GM23338 (cell line): ENCODE measurements at regions not wholly inside any gene's neighbourhood (a gene's known extent, or its start where the extent isn't known, plus 50 kb on each side); places are given as distances from the start of the nearest gene placed in this dataset.

Experiments
- ATAC-seq: fragments of 200-7000 bp; cut with Tn5 transposase; 3 replicates; pipeline ENCODE4 v1.9.1; 2020
- DNase-seq: peaks from one replicate; pipeline ENCODE4 v3.0.0-alpha.2; 2015; ENCODE audit warnings: low spot score
- H2AFZ ChIP-seq: fragments of 200-600 bp; sonication (generic); 2 replicates; pipeline ENCODE4 v1.8.0; 2016; ENCODE audit warnings: antibody characterized with exemption, mild to moderate bottlenecking, moderate library complexity
- H3F3A ChIP-seq: fragments of 200-600 bp; sonication (generic); replicated peaks from 2 replicates; pipeline ENCODE4 v1.8.0; 2017; ENCODE audit warnings: antibody characterized with exemption, mixed run types, low read depth
- H3K27ac ChIP-seq: fragments of 200-600 bp; sonication (generic); 2 replicates; pipeline ENCODE4 v1.6.1; 2016; ENCODE audit warnings: low read depth
- H3K27me3 ChIP-seq: fragments of 200-600 bp; sonication (generic); 2 replicates; pipeline ENCODE4 v1.8.0; 2016; ENCODE audit warnings: mild to moderate bottlenecking, mixed run types, moderate library complexity; ENCODE audit not compliant: insufficient read depth
- H3K36me3 ChIP-seq: fragments of 200-600 bp; sonication (generic); 2 replicates; pipeline ENCODE4 v1.8.0; 2016; ENCODE audit warnings: mild to moderate bottlenecking; ENCODE audit not compliant: insufficient read depth
- H3K4me1 ChIP-seq: fragments of 200-600 bp; sonication (generic); 2 replicates; pipeline ENCODE4 v1.8.0; 2016; ENCODE audit warnings: mild to moderate bottlenecking, moderate library complexity; ENCODE audit not compliant: insufficient read depth
- H3K4me2 ChIP-seq: fragments of 200-600 bp; sonication (generic); 2 replicates; pipeline ENCODE4 v1.7.1; 2017; ENCODE audit warnings: mixed run types
- H3K4me3 ChIP-seq: fragments of 200-600 bp; sonication (generic); 2 replicates; pipeline ENCODE4 v1.6.1; 2016; ENCODE audit warnings: mixed run types
- H3K79me2 ChIP-seq: fragments of 200-600 bp; sonication (generic); replicated peaks from 2 replicates; pipeline ENCODE4 v1.8.0; 2017; ENCODE audit warnings: mild to moderate bottlenecking; ENCODE audit not compliant: insufficient read depth
- H3K9me2 ChIP-seq: fragments of 200-600 bp; sonication (generic); 2 replicates; pipeline ENCODE4 v1.8.0; 2017; ENCODE audit not compliant: insufficient read depth
- H4K20me1 ChIP-seq: fragments of 200-600 bp; sonication (generic); replicated peaks from 2 replicates; pipeline ENCODE4 v1.8.0; 2017; ENCODE audit warnings: mild to moderate bottlenecking; ENCODE audit not compliant: insufficient read depth
- H3K27ac Mint-ChIP-seq: 2 replicates; pipeline ENCODE4 v1.8.0; 2020; ENCODE audit warnings: inconsistent platforms, mild to moderate bottlenecking, moderate library complexity, mixed read lengths
- H3K27me3 Mint-ChIP-seq: 3 replicates; pipeline ENCODE4 v1.8.0; 2022; ENCODE audit warnings: low read depth, mild to moderate bottlenecking, moderate library complexity, mixed read lengths, inconsistent platforms; ENCODE audit not compliant: insufficient read depth, poor library complexity
- H3K36me3 Mint-ChIP-seq: 3 replicates; pipeline ENCODE4 v1.8.0; 2021; ENCODE audit warnings: low read depth, mild to moderate bottlenecking, inconsistent platforms, moderate library complexity, mixed read lengths
- H3K4me1 Mint-ChIP-seq: 3 replicates; pipeline ENCODE4 v1.8.0; 2020; ENCODE audit warnings: mild to moderate bottlenecking, inconsistent platforms, mixed read lengths
- H3K4me3 Mint-ChIP-seq: 3 replicates; pipeline ENCODE4 v1.8.0; 2021; ENCODE audit warnings: moderate library complexity, mild to moderate bottlenecking, inconsistent platforms, mixed read lengths
- H3K9me3 Mint-ChIP-seq: 3 replicates; pipeline ENCODE4 v1.8.0; 2020; ENCODE audit warnings: moderate library complexity, mild to moderate bottlenecking, inconsistent platforms, mixed read lengths
- JUNB ChIP-seq: IDR thresholded peaks from one replicate; pipeline ENCODE4 v1.6.1; 2016; ENCODE audit warnings: antibody characterized with exemption; ENCODE audit not compliant: unreplicated experiment
- REST ChIP-seq: IDR thresholded peaks from one replicate; pipeline ENCODE4 v1.6.1; 2018; ENCODE audit warnings: antibody characterized with exemption; ENCODE audit not compliant: unreplicated experiment
- TF ChIP-seq, protein P1 (sequence below): fragments of 250-450 bp; sonication (Bioruptor Pico); IDR thresholded peaks from 2 replicates; pipeline ENCODE4 v1.5.0; 2020; ENCODE audit warnings: mild to moderate bottlenecking, moderate library complexity
- TF ChIP-seq, protein P2 (sequence below), 2 experiments: fragments of 200-600 bp in 1 of 2; sonication (generic) in 1 of 2; conservative IDR thresholded peaks; 2 replicates each; pipeline versions ENCODE4 v1.5.1 to v1.6.1; 2016 to 2017; ENCODE audit warnings: antibody characterized with exemption in 2 of 2, low read depth in 2 of 2, mild to moderate bottlenecking in 2 of 2, moderate library complexity in 1 of 2

DNA sequence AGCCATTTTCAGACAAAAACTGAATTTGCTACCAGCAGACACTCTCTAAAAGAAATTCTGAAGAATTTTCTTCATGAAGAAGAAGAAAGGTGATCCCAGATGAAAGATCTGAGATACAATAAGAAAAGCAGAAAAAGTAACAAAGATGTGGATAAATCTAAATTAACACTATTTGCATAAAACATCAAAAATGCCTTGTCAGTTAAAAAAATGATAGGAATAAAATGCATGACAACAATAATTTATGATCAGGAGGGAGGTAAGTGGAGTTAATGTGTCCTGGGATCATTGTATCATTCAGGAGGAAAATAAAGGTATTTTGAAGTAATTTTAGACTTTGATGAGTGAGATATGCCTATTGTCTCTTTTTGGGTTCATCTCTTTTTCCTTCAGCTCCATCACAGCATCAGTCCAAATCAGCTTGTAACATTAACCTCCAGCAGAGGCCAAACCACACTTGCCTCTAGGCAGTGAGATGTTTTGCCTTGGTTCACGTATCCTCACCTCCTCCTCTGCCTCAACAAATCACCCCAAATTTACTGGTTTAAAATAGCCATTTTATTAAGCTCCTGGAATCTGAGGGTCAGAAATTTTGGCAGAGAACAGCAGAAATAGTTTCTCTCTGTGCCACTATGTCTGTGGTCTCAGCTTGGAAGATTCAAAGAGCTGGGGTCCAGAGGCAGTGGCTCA lies 76.9 kb upstream of the HIVEP3 start:
- ATAC-seq, result no peak

More for the DNA sequence above, 76.9 kb upstream of the HIVEP3 start:
- no peaks in the 10 kb centered on the region; the same call in 2 of the 3 replicates for H3K9me3 Mint-ChIP-seq
- DNase-seq, result no peak
- TF ChIP-seq, protein P1, sequence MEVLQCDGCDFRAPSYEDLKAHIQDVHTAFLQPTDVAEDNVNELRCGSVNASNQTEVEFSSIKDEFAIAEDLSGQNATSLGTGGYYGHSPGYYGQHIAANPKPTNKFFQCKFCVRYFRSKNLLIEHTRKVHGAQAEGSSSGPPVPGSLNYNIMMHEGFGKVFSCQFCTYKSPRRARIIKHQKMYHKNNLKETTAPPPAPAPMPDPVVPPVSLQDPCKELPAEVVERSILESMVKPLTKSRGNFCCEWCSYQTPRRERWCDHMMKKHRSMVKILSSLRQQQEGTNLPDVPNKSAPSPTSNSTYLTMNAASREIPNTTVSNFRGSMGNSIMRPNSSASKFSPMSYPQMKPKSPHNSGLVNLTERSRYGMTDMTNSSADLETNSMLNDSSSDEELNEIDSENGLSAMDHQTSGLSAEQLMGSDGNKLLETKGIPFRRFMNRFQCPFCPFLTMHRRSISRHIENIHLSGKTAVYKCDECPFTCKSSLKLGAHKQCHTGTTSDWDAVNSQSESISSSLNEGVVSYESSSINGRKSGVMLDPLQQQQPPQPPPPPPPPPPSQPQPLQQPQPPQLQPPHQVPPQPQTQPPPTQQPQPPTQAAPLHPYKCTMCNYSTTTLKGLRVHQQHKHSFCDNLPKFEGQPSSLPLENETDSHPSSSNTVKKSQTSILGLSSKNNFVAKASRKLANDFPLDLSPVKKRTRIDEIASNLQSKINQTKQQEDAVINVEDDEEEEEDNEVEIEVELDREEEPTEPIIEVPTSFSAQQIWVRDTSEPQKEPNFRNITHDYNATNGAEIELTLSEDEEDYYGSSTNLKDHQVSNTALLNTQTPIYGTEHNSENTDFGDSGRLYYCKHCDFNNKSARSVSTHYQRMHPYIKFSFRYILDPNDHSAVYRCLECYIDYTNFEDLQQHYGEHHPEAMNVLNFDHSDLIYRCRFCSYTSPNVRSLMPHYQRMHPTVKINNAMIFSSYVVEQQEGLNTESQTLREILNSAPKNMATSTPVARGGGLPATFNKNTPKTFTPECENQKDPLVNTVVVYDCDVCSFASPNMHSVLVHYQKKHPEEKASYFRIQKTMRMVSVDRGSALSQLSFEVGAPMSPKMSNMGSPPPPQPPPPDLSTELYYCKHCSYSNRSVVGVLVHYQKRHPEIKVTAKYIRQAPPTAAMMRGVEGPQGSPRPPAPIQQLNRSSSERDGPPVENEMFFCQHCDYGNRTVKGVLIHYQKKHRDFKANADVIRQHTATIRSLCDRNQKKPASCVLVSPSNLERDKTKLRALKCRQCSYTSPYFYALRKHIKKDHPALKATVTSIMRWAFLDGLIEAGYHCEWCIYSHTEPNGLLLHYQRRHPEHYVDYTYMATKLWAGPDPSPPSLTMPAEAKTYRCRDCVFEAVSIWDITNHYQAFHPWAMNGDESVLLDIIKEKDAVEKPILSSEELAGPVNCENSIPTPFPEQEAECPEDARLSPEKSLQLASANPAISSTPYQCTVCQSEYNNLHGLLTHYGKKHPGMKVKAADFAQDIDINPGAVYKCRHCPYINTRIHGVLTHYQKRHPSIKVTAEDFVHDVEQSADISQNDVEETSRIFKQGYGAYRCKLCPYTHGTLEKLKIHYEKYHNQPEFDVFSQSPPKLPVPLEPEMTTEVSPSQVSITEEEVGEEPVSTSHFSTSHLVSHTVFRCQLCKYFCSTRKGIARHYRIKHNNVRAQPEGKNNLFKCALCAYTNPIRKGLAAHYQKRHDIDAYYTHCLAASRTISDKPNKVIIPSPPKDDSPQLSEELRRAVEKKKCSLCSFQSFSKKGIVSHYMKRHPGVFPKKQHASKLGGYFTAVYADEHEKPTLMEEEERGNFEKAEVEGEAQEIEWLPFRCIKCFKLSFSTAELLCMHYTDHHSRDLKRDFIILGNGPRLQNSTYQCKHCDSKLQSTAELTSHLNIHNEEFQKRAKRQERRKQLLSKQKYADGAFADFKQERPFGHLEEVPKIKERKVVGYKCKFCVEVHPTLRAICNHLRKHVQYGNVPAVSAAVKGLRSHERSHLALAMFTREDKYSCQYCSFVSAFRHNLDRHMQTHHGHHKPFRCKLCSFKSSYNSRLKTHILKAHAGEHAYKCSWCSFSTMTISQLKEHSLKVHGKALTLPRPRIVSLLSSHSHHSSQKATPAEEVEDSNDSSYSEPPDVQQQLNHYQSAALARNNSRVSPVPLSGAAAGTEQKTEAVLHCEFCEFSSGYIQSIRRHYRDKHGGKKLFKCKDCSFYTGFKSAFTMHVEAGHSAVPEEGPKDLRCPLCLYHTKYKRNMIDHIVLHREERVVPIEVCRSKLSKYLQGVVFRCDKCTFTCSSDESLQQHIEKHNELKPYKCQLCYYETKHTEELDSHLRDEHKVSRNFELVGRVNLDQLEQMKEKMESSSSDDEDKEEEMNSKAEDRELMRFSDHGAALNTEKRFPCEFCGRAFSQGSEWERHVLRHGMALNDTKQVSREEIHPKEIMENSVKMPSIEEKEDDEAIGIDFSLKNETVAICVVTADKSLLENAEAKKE (CRISPR knock-in tag), result no peak
- TF ChIP-seq JUNB (no peak), REST (no peak)
- TF ChIP-seq, protein P2, sequence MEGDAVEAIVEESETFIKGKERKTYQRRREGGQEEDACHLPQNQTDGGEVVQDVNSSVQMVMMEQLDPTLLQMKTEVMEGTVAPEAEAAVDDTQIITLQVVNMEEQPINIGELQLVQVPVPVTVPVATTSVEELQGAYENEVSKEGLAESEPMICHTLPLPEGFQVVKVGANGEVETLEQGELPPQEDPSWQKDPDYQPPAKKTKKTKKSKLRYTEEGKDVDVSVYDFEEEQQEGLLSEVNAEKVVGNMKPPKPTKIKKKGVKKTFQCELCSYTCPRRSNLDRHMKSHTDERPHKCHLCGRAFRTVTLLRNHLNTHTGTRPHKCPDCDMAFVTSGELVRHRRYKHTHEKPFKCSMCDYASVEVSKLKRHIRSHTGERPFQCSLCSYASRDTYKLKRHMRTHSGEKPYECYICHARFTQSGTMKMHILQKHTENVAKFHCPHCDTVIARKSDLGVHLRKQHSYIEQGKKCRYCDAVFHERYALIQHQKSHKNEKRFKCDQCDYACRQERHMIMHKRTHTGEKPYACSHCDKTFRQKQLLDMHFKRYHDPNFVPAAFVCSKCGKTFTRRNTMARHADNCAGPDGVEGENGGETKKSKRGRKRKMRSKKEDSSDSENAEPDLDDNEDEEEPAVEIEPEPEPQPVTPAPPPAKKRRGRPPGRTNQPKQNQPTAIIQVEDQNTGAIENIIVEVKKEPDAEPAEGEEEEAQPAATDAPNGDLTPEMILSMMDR (conservative IDR thresholded peaks at IDR 0.05; ENCODE audit: low read depth in 2 of 2), result no peak
- no peak overlapping the region for H3K4me2 ChIP-seq
- no peaks in the 10 kb centered on the region; the same call in 1 of the 2 replicates for H3K9me2 ChIP-seq
- H4K20me1 ChIP-seq, result no peaks in the 10 kb centered on the region
- H3K27me3 ChIP-seq, result no peaks in the 10 kb centered on the region
- H2AFZ ChIP-seq, result no peak overlapping the region
- no peaks in the 10 kb centered on the region for H3F3A ChIP-seq
- H3K27me3 Mint-ChIP-seq, result no peaks in the 10 kb centered on the region
- no peaks in the 10 kb centered on the region for H3K79me2 ChIP-seq
- no peak overlapping the region for H3K27ac Mint-ChIP-seq
- no peaks in the 10 kb centered on the region for H3K36me3 ChIP-seq
- no peak overlapping the region for H3K4me3 ChIP-seq
- no peaks in the 10 kb centered on the region for H3K4me1 Mint-ChIP-seq
- H3K4me1 ChIP-seq, result no peaks in the 10 kb centered on the region
- no peaks in the 10 kb centered on the region for H3K36me3 Mint-ChIP-seq
- H3K4me3 Mint-ChIP-seq, result no peak overlapping the region
- H3K27ac ChIP-seq, result no peak overlapping the region
